Panc1 (cell line): ENCODE measurements at regions not wholly inside any gene's neighbourhood (a gene's known extent, or its start where the extent isn't known, plus 50 kb on each side); places are given as distances from the start of the nearest gene placed in this dataset.

Experiments
- ATAC-seq: fragments of 200-7000 bp; cut with Tn5 transposase; 2 replicates; pipeline ENCODE4 v1.9.1; 2020; ENCODE audit warnings: mild to moderate bottlenecking, moderate library complexity
- BruUV-seq: library from RNA; stranded (reverse); fragments of 400-500 nt; replicated peaks from 2 replicates; lab custom pipeline; 2021; lab: Mats Ljungman, UMichigan
- CTCF ChIA-PET: fragments of 300-600 bp; sonication (Branson Sonifier 250); formaldehyde crosslinking; loops from one replicate; lab custom pipeline; 2022; ENCODE audit warnings: antibody characterized with exemption; lab: Charles Lee
- POLR2A ChIA-PET: fragments of 300-600 bp; sonication (Branson Sonifier 250); formaldehyde crosslinking; loops from one replicate; lab custom pipeline; 2022; ENCODE audit warnings: antibody characterized with exemption; lab: Charles Lee
- DNase-seq: peaks from one replicate; pipeline ENCODE4 v3.0.0-alpha.2; 2010; ENCODE audit warnings: low read depth, low spot score
- H3K27ac ChIP-seq: 2 replicates; pipeline ENCODE4 v1.5.1; 2011; ENCODE audit warnings: mild to moderate bottlenecking, low read length, inconsistent platforms
- H3K27me3 ChIP-seq: fragments of 200-500 bp; sonication (Bioruptor generic); 2 replicates; pipeline ENCODE4 v1.6.0; 2014; ENCODE audit warnings: low read length, inconsistent platforms; ENCODE audit not compliant: control insufficient read depth, insufficient read depth
- H3K36me3 ChIP-seq: fragments of 200-500 bp; sonication (Bioruptor generic); 2 replicates; pipeline ENCODE4 v1.5.1; 2014; ENCODE audit warnings: inconsistent platforms, mild to moderate bottlenecking, low read length, moderate library complexity; ENCODE audit not compliant: control insufficient read depth, insufficient read depth
- H3K4me1 ChIP-seq: 2 replicates; pipeline ENCODE4 v1.5.1; 2011; ENCODE audit warnings: inconsistent platforms, mild to moderate bottlenecking, low read length, moderate library complexity; ENCODE audit not compliant: control insufficient read depth, insufficient read depth
- H3K4me3 ChIP-seq, 2 experiments: 2 replicates each; pipeline ENCODE4 v1.5.1; 2011 to 2012; ENCODE audit warnings: low read depth in 2 of 2, low read length in 2 of 2, mild to moderate bottlenecking in 2 of 2, inconsistent platforms in 1 of 2, moderate library complexity in 1 of 2
- H3K9me3 ChIP-seq: fragments of 200-500 bp; sonication (Bioruptor generic); 2 replicates; pipeline ENCODE4 v1.5.1; 2014; ENCODE audit warnings: low read depth, mild to moderate bottlenecking, inconsistent platforms, low read length, moderate library complexity; ENCODE audit not compliant: control insufficient read depth, insufficient read depth
- POLR2AphosphoS5 ChIP-seq: IDR thresholded peaks from 2 replicates; pipeline ENCODE4 v1.6.1; 2012; ENCODE audit warnings: mild to moderate bottlenecking, low read depth, low read length, moderate library complexity
- SIN3A ChIP-seq: IDR thresholded peaks from 2 replicates; pipeline ENCODE4 v1.6.1; 2012; ENCODE audit warnings: low read depth, mild to moderate bottlenecking, low read length, moderate library complexity, borderline replicate concordance; ENCODE audit not compliant: insufficient read depth
- TCF7L2 ChIP-seq: IDR thresholded peaks from 2 replicates; pipeline ENCODE4 v1.6.1; 2011; ENCODE audit warnings: mild to moderate bottlenecking, low read depth, low read length, inconsistent platforms
- in situ Hi-C: cut with HindIII; loops from 2 replicates; pipeline ENCODE4 v1.10.0; 2016; ENCODE audit warnings: low sequenced_read_pairs, low pct_unique_long_range_greater_than_20kb
- intact Hi-C: fragments of 100-400 bp; cut with micrococcal nuclease; formaldehyde crosslinking; loops from one replicate; pipeline ENCODE4 v1.10.0; 2022; ENCODE audit not compliant: unreplicated experiment
- TF ChIP-seq, protein P1 (sequence below), 2 experiments: IDR thresholded peaks; 2 replicates each; pipeline ENCODE4 v1.6.1; 2011 to 2012; ENCODE audit warnings: low read depth in 2 of 2, control low read depth in 1 of 2, low read length in 1 of 2, mild to moderate bottlenecking in 1 of 2, moderate library complexity in 1 of 2; ENCODE audit not compliant: insufficient read depth in 1 of 2
- TF ChIP-seq, protein P2 (sequence below): fragments of 450-650 bp; IDR thresholded peaks from 2 replicates; pipeline ENCODE4 v1.5.1; 2017; ENCODE audit warnings: mild to moderate bottlenecking

DNA sequence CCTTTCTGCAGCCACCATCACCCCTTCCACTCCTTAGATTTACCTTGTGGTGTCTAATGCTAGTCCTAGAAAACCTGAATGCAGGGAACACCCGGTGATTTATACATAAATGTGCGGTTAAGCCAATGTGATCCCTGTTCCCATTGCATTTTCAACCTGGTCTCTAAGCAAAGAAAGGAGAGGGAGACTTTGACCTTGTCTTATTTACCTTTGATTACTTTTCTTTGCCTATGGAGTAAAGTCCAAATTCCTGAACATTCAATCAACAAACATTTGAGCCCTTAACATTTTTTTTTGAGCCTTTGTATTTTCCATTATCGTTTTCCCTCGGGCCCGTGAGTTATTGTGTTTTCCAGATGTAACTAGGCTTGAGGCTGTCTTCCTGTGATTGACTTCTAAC, 233.9 kb downstream of the ZNF248 start:
- no TSS peak for BruUV-seq
- POLR2A ChIA-PET: no interaction called here
- ATAC-seq: no peak

DNA sequence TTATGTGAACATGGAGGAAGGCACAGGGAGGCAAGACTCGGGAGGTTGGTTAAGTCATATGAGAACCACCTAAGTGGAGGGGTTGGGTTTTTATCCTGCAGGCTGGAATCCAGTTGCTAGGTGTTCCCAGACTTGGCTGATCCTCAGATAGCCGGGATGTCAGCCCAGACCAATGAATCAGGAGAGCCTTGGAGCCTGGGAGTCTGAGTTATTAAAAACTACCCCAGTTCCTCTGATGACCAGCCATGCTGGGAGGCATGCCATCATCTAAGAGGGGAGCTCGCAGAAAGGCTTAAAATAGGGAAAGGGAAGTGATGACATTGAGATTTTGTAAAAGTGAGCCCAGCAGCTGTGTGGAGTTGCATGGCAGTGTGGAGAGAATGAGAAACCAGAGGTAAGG, 238.1 kb downstream of the ZNF248 start:
- H3K4me3 ChIP-seq: no peak overlapping the region
- no peaks in the 10 kb centered on the region for H3K27me3 ChIP-seq
- H3K36me3 ChIP-seq: no peaks in the 10 kb centered on the region
- no peaks in the 10 kb centered on the region for H3K9me3 ChIP-seq
- no peaks in the 10 kb centered on the region for H3K4me1 ChIP-seq
- CTCF ChIA-PET: no interaction called here
- no peak overlapping the region for H3K27ac ChIP-seq
- BruUV-seq: no TSS peak
- POLR2A ChIA-PET: no interaction called here
- TF ChIP-seq, protein P1, sequence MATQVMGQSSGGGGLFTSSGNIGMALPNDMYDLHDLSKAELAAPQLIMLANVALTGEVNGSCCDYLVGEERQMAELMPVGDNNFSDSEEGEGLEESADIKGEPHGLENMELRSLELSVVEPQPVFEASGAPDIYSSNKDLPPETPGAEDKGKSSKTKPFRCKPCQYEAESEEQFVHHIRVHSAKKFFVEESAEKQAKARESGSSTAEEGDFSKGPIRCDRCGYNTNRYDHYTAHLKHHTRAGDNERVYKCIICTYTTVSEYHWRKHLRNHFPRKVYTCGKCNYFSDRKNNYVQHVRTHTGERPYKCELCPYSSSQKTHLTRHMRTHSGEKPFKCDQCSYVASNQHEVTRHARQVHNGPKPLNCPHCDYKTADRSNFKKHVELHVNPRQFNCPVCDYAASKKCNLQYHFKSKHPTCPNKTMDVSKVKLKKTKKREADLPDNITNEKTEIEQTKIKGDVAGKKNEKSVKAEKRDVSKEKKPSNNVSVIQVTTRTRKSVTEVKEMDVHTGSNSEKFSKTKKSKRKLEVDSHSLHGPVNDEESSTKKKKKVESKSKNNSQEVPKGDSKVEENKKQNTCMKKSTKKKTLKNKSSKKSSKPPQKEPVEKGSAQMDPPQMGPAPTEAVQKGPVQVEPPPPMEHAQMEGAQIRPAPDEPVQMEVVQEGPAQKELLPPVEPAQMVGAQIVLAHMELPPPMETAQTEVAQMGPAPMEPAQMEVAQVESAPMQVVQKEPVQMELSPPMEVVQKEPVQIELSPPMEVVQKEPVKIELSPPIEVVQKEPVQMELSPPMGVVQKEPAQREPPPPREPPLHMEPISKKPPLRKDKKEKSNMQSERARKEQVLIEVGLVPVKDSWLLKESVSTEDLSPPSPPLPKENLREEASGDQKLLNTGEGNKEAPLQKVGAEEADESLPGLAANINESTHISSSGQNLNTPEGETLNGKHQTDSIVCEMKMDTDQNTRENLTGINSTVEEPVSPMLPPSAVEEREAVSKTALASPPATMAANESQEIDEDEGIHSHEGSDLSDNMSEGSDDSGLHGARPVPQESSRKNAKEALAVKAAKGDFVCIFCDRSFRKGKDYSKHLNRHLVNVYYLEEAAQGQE (IDR thresholded peaks at IDR 0.05; ENCODE audit: insufficient read depth in 1 of 2, low read depth in 2 of 2, low read length in 1 of 2): no peak
- TF ChIP-seq SIN3A (no peak), TCF7L2 (no peak), POLR2AphosphoS5 (no peak)
- TF ChIP-seq, protein P2, sequence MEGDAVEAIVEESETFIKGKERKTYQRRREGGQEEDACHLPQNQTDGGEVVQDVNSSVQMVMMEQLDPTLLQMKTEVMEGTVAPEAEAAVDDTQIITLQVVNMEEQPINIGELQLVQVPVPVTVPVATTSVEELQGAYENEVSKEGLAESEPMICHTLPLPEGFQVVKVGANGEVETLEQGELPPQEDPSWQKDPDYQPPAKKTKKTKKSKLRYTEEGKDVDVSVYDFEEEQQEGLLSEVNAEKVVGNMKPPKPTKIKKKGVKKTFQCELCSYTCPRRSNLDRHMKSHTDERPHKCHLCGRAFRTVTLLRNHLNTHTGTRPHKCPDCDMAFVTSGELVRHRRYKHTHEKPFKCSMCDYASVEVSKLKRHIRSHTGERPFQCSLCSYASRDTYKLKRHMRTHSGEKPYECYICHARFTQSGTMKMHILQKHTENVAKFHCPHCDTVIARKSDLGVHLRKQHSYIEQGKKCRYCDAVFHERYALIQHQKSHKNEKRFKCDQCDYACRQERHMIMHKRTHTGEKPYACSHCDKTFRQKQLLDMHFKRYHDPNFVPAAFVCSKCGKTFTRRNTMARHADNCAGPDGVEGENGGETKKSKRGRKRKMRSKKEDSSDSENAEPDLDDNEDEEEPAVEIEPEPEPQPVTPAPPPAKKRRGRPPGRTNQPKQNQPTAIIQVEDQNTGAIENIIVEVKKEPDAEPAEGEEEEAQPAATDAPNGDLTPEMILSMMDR: no peak
- ATAC-seq (no peak), DNase-seq (no peak)
- in situ Hi-C loops (no loop called here), intact Hi-C loops (no loop called here)

More for the DNA sequence above, 233.9 kb downstream of the ZNF248 start:
- Histone ChIP-seq H3K27me3 (no peaks in the 10 kb centered on the region), H3K4me1 (no peaks in the 10 kb centered on the region), H3K9me3 (no peaks in the 10 kb centered on the region), H3K4me3 (no peak overlapping the region), H3K27ac (no peak overlapping the region), H3K36me3 (no peaks in the 10 kb centered on the region)
- DNase-seq: no peak
- CTCF ChIA-PET: no interaction called here
- intact Hi-C loops: no loop called here
- in situ Hi-C loops: no loop called here
- TF ChIP-seq SIN3A: no peak
- TF ChIP-seq, protein P1 (IDR thresholded peaks at IDR 0.05; ENCODE audit: insufficient read depth in 1 of 2, low read depth in 2 of 2, low read length in 1 of 2): no peak
- no peak for TF ChIP-seq POLR2AphosphoS5
- TF ChIP-seq, protein P2: no peak
- TF ChIP-seq TCF7L2: no peak
